Activated B cell treated with CpG ODN at 0.5 μM for 24 hours (primary cell): ENCODE measurements at regions not wholly inside any gene's neighbourhood (a gene's known extent, or its start where the extent isn't known, plus 50 kb on each side); places are given as distances from the start of the nearest gene placed in this dataset.

Source experiments
- ATAC-seq: fragments of 200-7000 bp; cut with Tn5 transposase; one replicate; pipeline ENCODE4 v1.10.0; 2021; ENCODE audit warnings: low read depth, mild to moderate bottlenecking, moderate library complexity
- CTCF ChIA-PET: fragments of 350-600 bp; sonication (Branson Sonifier 250); formaldehyde crosslinking; loops from one replicate; lab custom pipeline; 2021; ENCODE audit warnings: antibody characterized with exemption; lab: Charles Lee
- POLR2A ChIA-PET: fragments of 350-600 bp; sonication (Branson Sonifier 250); formaldehyde crosslinking; loops from one replicate; lab custom pipeline; 2021; ENCODE audit warnings: antibody characterized with exemption; lab: Charles Lee
- DNase-seq: peaks from one replicate; pipeline ENCODE4 v3.0.0; 2022
- H3K27ac Mint-ChIP-seq: one replicate; pipeline ENCODE4 v1.8.0; 2020; ENCODE audit warnings: mixed read lengths
- H3K27me3 Mint-ChIP-seq: one replicate; pipeline ENCODE4 v1.8.0; 2021; ENCODE audit warnings: mixed read lengths
- H3K36me3 Mint-ChIP-seq: one replicate; pipeline ENCODE4 v1.8.0; 2021; ENCODE audit warnings: low read depth, mixed read lengths
- H3K4me1 Mint-ChIP-seq: one replicate; pipeline ENCODE4 v1.8.0; 2021; ENCODE audit warnings: mixed read lengths
- H3K4me3 Mint-ChIP-seq: one replicate; pipeline ENCODE4 v1.8.0; 2020; ENCODE audit warnings: mild to moderate bottlenecking, mixed read lengths
- H3K9me3 Mint-ChIP-seq: one replicate; pipeline ENCODE4 v1.8.0; 2020; ENCODE audit warnings: mixed read lengths
- CTCF ChIP-seq: fragments of 200-600 bp; IDR thresholded peaks from one replicate; pipeline ENCODE4 v1.8.0; 2022; ENCODE audit warnings: antibody characterized with exemption, mild to moderate bottlenecking
- intact Hi-C: fragments of 100-400 bp; cut with micrococcal nuclease; formaldehyde crosslinking; loops from one replicate; pipeline ENCODE4 v1.15.1; 2024

GRCh38 chr11:10936626-10937384 is 79.0 kb upstream of the ZBED5 start:
- H3K27me3 Mint-ChIP-seq = peaks cover 12% of the 10 kb centered on the region
- DNase-seq (no peak), ATAC-seq (no peak)
- no peaks in the 10 kb centered on the region for H3K36me3 Mint-ChIP-seq
- H3K4me1 Mint-ChIP-seq = peaks cover 12% of the 10 kb centered on the region
- intact Hi-C loops = loop anchor here (10.0 kb wide), 1 partner anchor 1348 kb away; no protein-coding TSS in a partner anchor
- H3K27ac Mint-ChIP-seq = no peak overlapping the region
- CTCF ChIA-PET = interaction anchor here (1.2 to 1.7 kb wide), 4 partner anchors 81 to 851 kb away, joined by 3 to 10 read pairs (median 5); no protein-coding TSS in a partner anchor
- POLR2A ChIA-PET = no interaction called here
- H3K9me3 Mint-ChIP-seq = no peaks in the 10 kb centered on the region
- H3K4me3 Mint-ChIP-seq = no peak overlapping the region
- TF ChIP-seq CTCF = no peak

DNA sequence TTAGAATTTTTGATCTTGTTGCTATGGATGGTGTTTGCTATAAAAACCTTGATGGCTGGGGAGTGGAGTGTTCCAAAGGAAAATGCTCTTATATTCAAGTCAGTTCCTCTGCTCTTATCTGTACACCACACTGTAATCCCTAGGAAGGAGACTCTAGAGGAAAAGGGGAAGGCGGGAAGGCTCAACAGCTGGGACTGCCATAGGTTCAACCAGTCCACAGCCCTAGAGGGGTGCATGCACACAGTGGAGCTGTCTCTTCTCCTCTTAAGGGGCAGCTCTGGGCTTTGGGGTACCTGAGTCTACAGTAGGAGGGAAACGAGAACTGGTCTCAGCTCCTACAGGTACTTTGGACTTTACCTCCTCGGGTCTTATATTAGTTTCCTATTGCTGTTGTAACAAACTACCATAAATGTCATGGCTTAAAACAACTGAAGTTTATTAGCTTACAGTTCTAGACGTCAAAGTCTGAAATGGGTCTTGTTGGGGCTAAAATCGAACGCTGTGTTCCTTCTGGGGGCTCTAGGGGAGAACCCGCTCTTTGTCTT is 77.2 kb upstream of the ZBED5 start:
- no peak for TF ChIP-seq CTCF
- Mint-ChIP-seq H3K27ac (no peak overlapping the region), H3K4me3 (no peak overlapping the region), H3K9me3 (no peaks in the 10 kb centered on the region), H3K36me3 (no peaks in the 10 kb centered on the region), H3K4me1 (peaks cover 22% of the 10 kb centered on the region), H3K27me3 (peaks cover 22% of the 10 kb centered on the region)
- no peak for ATAC-seq
- POLR2A ChIA-PET = interaction anchor here (0.6 kb wide), 1 partner anchor 77 kb away, joined by 3 read pairs; the partner anchor contains the start of gene ZBED5
- intact Hi-C loops = loop anchor here (10.0 kb wide), 1 partner anchor 1350 kb away; no protein-coding TSS in a partner anchor
- no peak for DNase-seq
- CTCF ChIA-PET = interaction anchor here (1.0 to 3.7 kb wide), 10 partner anchors 21 to 852 kb away, joined by 3 to 97 read pairs (median 12); no protein-coding TSS in a partner anchor

DNA sequence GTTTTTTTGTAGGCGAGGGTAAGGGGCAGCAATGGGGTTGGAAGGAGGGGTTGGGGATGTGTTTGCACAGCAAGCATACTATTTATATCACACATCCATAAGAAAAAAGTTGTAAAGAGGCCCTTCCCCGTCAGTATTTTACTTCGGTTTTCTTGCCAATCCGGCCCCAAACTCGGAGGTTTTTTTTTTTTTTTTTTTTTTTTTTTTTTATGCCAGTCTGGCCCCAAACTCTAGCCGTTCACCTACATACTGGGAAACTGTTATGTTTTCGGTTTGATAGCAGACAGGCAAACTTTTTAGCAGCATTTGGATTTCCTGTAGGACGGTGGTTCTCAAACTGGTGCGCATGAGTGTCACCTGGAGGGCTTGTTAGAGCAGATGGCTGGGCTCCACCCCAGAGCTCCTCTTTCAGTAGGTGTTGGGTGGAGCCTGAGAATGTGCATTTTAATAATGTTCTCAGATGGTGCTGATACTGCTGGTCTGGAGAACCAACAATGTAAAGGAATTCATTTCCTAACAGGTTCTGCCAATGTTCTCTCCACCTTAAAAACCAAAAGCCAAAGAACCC is 76.5 kb upstream of the ZBED5 start:
- peaks cover 25% of the 10 kb centered on the region for H3K27me3 Mint-ChIP-seq
- ChIA-PET CTCF (interaction anchor here (0.6 to 3.7 kb wide), 22 partner anchors 8 to 853 kb away, joined by 3 to 97 read pairs (median 6); no protein-coding TSS in a partner anchor), POLR2A (interaction anchor here (0.7 to 1.3 kb wide), 6 partner anchors 76 to 908 kb away, joined by 3 to 4 read pairs (median 4); partner anchors contain the start of genes USP47 and ZBED5)
- no peak overlapping the region for H3K27ac Mint-ChIP-seq
- H3K4me3 Mint-ChIP-seq = peak overlapping the region; percentile 82
- H3K4me1 Mint-ChIP-seq = peaks cover 22% of the 10 kb centered on the region
- no peaks in the 10 kb centered on the region for H3K36me3 Mint-ChIP-seq
- no peak for TF ChIP-seq CTCF
- intact Hi-C loops = loop anchor here (5.0 to 10.0 kb wide), 2 partner anchors 57 to 1350 kb away; no protein-coding TSS in a partner anchor
- ATAC-seq = no peak
- no peaks in the 10 kb centered on the region for H3K9me3 Mint-ChIP-seq
- no peak for DNase-seq

DNA sequence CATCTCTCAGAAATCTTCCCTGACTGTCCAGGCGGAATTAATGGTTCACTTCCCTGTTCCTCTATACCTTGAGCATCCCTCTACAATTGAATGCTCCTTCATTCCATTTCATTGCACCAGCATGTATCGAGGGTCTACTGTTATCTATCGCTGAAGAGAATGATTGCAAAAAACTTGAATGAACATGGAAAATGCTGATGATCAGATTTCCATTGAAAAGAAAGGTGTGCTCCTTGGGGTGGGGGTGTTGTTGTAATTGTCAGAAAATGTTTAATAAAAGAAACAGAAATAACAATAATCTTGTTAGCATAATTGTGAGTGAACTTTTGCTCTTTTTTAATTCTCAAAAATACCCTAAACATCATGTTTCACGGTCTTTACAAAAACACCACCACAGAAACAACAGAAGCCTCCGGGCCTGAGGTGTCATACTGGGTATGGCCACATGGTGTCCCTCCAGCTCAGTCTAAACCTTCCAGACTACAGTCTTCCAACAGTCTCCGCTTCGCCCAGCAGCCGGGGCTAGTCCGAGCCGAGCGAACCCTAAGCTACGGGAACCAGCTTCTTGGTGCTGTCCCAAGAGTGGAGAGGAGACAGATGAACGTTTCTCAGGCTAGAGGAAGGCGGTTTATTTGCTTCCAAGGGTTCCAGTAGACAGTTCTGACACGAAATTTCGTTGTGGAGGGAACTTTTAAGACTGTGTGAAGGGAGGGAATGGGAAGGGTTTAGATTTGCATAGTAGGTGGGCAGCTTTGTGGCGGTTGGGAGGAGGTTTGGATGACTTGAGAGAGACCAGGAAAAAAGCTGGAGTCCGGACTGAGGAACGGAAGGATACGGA is 75.8 kb upstream of the ZBED5 start:
- Mint-ChIP-seq H3K4me3 (peak overlapping the region; percentile 82), H3K9me3 (no peaks in the 10 kb centered on the region), H3K27me3 (peaks cover 28% of the 10 kb centered on the region), H3K27ac (peak overlapping the region; percentile 18), H3K36me3 (no peaks in the 10 kb centered on the region), H3K4me1 (peaks cover 22% of the 10 kb centered on the region)
- ChIA-PET POLR2A (interaction anchor here (0.7 to 1.3 kb wide), 6 partner anchors 76 to 908 kb away, joined by 3 to 4 read pairs (median 4); partner anchors contain the start of genes USP47 and ZBED5), CTCF (interaction anchor here (0.6 to 3.7 kb wide), 21 partner anchors 9 to 853 kb away, joined by 3 to 97 read pairs (median 5); no protein-coding TSS in a partner anchor)
- peak; percentile 72 for TF ChIP-seq CTCF
- DNase-seq (peak; percentile 74), ATAC-seq (peak; percentile 96)
- intact Hi-C loops = loop anchor here (1.0 to 10.0 kb wide), 6 partner anchors 56 to 1351 kb away; no protein-coding TSS in a partner anchor
